ENCODE measurements at regions not wholly inside any gene's neighbourhood (a gene's known extent, or its start where the extent isn't known, plus 50 kb on each side); places are given as distances from the start of the nearest gene placed in this dataset.

DNA sequence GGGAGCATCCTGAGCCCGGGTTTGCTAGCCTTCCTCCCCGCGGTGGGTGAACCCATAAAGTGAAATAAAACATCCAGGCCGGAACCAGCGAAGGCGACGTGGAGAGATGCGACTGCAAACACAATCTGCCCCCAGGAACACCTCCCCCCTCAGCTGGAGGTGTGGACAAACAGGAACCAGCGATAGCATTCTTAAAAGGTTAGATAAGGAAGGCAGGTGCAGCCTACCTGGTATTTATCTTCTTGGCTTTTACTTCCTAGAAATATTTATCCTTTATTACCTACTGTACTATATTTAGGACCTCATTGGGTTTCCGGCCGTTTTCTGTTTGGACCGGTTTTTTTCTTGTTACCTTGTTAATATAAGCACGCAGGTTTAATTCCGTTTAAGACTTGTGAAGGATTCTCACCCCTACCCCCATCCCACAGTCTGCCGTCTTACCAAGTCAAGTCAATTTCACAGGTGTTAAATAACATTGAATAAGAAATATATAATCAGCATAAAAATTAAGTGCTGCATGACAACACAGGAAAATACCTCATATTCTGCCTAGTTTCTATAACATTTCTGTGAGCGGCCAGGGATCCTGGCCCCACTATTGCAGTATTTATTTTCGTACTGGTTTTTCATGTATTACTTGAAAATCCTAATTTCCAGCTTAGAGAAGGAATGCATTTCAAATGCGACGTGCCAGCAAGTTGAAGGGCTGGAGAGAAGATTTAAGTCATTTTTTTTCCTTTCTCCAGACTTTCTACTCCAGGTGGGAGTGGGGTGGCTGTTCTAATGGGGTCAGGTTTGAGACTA is 224.0 kb upstream of the ID2 start:
- no peak for DNase-seq (ENCODE audit: low read depth)
- TF ChIP-seq POLR2A (IDR thresholded peaks at IDR 0.05; ENCODE audit: extremely low read depth, insufficient read length) (no peak), MYC (IDR thresholded peaks at IDR 0.05; ENCODE audit: low read depth, low read length) (no peak), CTCF (IDR thresholded peaks at IDR 0.05; ENCODE audit: low read depth, low read length) (no peak)
- TF ChIP-seq, protein P1, sequence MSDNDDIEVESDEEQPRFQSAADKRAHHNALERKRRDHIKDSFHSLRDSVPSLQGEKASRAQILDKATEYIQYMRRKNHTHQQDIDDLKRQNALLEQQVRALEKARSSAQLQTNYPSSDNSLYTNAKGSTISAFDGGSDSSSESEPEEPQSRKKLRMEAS (IDR thresholded peaks at IDR 0.05; ENCODE audit: low read depth, low read length) = no peak
- no peak overlapping the region for H3K4me3 ChIP-seq (ENCODE audit: low read depth, low read length)

DNA sequence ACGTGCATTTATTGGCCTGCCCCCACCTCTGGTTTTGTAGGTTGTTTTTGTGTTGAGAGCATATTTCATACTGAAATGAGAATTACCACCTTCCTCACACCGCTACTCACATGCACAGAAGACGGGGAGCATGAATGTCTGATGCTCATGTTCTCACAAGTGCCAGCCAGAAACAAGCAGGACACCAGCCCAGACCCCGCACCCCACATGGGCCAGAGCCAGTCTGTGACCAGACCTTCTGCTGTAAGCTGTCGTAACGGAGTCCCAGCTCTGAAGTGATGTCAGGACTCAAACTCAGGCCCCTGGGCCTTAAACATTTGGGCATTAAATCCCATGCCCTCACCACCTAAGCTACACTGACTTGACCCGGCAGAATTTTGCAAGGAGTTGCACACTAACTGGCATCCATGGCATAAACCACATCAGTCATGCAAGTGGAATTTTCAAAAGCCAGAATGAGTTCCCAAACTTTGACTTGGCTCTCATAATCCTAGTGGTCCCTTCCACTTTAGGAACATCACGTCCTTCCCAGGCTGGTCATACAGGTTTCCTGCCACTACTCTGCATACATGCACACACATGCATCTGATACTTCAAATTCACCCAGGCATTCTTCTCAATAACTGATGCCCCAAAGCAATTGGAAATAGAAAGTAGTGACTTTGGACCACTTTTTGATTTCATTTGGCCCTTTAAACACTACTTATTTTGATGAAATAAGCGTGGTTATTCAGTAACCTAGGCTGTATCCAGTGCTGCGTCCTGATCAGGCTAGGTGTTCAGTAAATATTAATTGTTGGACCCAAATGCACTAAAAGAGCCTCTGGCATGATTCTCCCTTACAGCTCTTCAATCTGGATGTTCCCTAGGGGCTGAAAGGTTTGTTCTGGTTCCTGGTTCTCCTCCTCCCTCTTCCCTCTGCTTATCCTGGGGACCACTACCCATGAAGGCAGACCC is 223.1 kb upstream of the ID2 start:
- H3K4me3 ChIP-seq (ENCODE audit: low read depth, low read length) = no peak overlapping the region
- TF ChIP-seq MYC (IDR thresholded peaks at IDR 0.05; ENCODE audit: low read depth, low read length) (no peak), CTCF (IDR thresholded peaks at IDR 0.05; ENCODE audit: low read depth, low read length) (no peak), POLR2A (IDR thresholded peaks at IDR 0.05; ENCODE audit: extremely low read depth, insufficient read length) (no peak)
- TF ChIP-seq, protein P1 (IDR thresholded peaks at IDR 0.05; ENCODE audit: low read depth, low read length) = no peak
- no peak for DNase-seq (ENCODE audit: low read depth)

GRCh38 chr2:8459474-8459873 is 222.4 kb upstream of the ID2 start:
- no peak overlapping the region for H3K4me3 ChIP-seq (ENCODE audit: low read depth, low read length)
- TF ChIP-seq MYC (IDR thresholded peaks at IDR 0.05; ENCODE audit: low read depth, low read length) = no peak
- no peak for TF ChIP-seq CTCF (IDR thresholded peaks at IDR 0.05; ENCODE audit: low read depth, low read length)
- TF ChIP-seq, protein P1 (IDR thresholded peaks at IDR 0.05; ENCODE audit: low read depth, low read length) = no peak
- TF ChIP-seq POLR2A (IDR thresholded peaks at IDR 0.05; ENCODE audit: extremely low read depth, insufficient read length) = no peak
- DNase-seq (ENCODE audit: low read depth) = no peak

- no peak for DNase-seq (ENCODE audit: low read depth)
- no peak overlapping the region for H3K4me3 ChIP-seq (ENCODE audit: low read depth, low read length)
- TF ChIP-seq, protein P1 (IDR thresholded peaks at IDR 0.05; ENCODE audit: low read depth, low read length) = no peak
- TF ChIP-seq CTCF (IDR thresholded peaks at IDR 0.05; ENCODE audit: low read depth, low read length) (no peak), MYC (IDR thresholded peaks at IDR 0.05; ENCODE audit: low read depth, low read length) (no peak), POLR2A (IDR thresholded peaks at IDR 0.05; ENCODE audit: extremely low read depth, insufficient read length) (no peak)
Observed at GRCh38 chr2:8461341-8461740, 220.5 kb upstream of the ID2 start.

GRCh38 chr2:8462280-8462679 is 219.6 kb upstream of the ID2 start:
- no peak for DNase-seq (ENCODE audit: low read depth)
- H3K4me3 ChIP-seq (ENCODE audit: low read depth, low read length) = no peak overlapping the region
- no peak for TF ChIP-seq POLR2A (IDR thresholded peaks at IDR 0.05; ENCODE audit: extremely low read depth, insufficient read length)
- no peak for TF ChIP-seq CTCF (IDR thresholded peaks at IDR 0.05; ENCODE audit: low read depth, low read length)
- no peak for TF ChIP-seq MYC (IDR thresholded peaks at IDR 0.05; ENCODE audit: low read depth, low read length)
- TF ChIP-seq, protein P1 (IDR thresholded peaks at IDR 0.05; ENCODE audit: low read depth, low read length) = no peak

All from NB4 (cell line).